ENCODE measurements at regions not wholly inside any gene's neighbourhood (a gene's known extent, or its start where the extent isn't known, plus 50 kb on each side); places are given as distances from the start of the nearest gene placed in this dataset.
"Not testable (repeated sequence)": the region's sequence is repeated elsewhere in the genome, so short reads cannot be mapped to it uniquely, and the experiment has no call there.

DNA sequence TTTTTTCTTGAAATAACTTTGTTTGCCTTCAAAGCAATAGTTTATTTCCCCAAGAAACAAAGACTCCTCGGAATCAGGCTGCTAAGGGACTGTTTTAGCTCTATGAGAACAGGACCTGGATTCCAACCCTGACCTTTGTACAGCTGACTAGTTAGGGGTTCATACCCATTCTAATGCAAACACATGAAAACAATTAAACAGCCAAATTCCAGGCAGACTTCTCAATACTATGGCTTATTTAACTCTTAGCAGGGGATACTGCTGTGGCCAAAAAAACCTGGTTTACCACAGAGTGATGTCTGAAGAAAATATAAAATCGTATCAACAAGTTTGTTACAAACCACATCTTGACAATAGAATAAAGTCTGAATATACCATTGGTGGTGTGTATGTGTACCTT lies 129.6 kb upstream of the INTU start:
- H3K9me3 Mint-ChIP-seq: no peaks in the 10 kb centered on the region
- H3K27me3 Mint-ChIP-seq (ENCODE audit: low read depth): peaks cover 14% of the 10 kb centered on the region
- no peaks in the 10 kb centered on the region for H3K4me1 Mint-ChIP-seq (ENCODE audit: low read depth)
- H3K27ac Mint-ChIP-seq: no peak overlapping the region
- DNase-seq (no peak), ATAC-seq (replicated peaks in 1 of 2) (no peak)
- no peak overlapping the region for H3K4me3 Mint-ChIP-seq
- no peaks in the 10 kb centered on the region for H3K36me3 Mint-ChIP-seq (ENCODE audit: insufficient read depth in 2 of 2)

DNA sequence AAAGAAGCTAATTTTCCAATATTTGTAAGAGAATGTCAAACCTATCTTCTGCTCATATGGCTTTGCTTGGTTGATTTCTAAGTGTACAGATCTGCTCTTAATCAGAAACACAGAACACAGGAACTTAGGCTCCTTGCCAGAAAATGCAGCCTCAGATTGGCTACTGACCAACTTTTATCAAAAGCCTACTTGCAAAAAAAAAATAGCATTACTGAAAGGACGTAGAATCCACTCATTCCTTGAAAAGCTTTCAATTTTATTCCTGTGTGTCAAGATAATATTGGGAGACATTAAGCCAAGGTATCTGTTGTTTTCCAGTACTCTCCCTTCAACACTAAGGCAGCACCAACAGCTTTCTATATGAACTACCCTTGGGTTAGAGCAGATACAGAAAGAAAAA lies 127.6 kb upstream of the INTU start:
- Mint-ChIP-seq H3K36me3 (ENCODE audit: insufficient read depth in 2 of 2) (no peaks in the 10 kb centered on the region), H3K9me3 (no peaks in the 10 kb centered on the region), H3K4me1 (ENCODE audit: low read depth) (no peaks in the 10 kb centered on the region), H3K27ac (no peak overlapping the region), H3K4me3 (no peak overlapping the region), H3K27me3 (ENCODE audit: low read depth) (peaks cover 14% of the 10 kb centered on the region)
- no peak for ATAC-seq (replicated peaks in 1 of 2)
- no peak for DNase-seq

DNA sequence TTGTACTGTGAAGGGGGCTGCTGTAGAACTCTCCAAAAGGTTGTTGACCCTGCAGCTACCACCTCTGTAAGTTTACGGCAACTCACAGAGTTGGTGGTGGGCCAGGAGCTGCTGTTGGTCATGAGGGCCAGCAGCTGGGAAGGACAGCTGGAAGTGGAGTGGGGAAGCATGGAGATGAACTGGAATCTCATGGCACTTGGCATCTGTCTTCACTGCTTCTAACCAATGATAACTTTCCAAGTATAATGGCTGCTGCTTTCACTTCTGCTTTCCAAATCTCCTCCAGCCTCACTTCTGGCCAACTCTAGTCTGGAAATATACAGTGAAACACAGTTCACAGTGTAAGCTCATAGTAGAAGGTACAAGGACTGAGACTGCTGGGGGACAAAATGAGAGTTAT lies 126.5 kb upstream of the INTU start:
- Mint-ChIP-seq H3K36me3 (ENCODE audit: insufficient read depth in 2 of 2) (no peaks in the 10 kb centered on the region), H3K27ac (no peak overlapping the region), H3K27me3 (ENCODE audit: low read depth) (peaks cover 7% of the 10 kb centered on the region), H3K9me3 (no peaks in the 10 kb centered on the region), H3K4me1 (ENCODE audit: low read depth) (no peaks in the 10 kb centered on the region), H3K4me3 (no peak overlapping the region)
- DNase-seq: no peak
- no peak for ATAC-seq (replicated peaks in 1 of 2)

DNA sequence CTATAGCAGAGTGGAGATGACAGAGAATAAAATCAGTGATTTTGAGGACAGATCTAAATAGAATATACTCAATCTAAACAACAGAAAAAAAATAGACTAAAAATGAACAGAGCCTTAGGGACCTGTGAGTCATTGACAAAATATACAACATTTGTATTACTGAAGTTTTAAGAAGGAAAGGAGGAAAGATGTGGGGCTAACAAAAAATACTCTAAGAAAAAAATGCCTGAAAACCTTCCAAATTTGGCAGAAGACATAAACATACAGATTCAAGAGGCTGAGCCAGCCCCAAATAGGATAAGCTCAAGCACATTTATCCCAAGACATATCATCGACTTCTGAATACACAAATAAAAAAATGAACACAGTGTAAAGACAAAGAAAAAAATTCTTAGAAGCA lies 123.6 kb upstream of the INTU start:
- Mint-ChIP-seq H3K36me3 (ENCODE audit: insufficient read depth in 2 of 2) (no peaks in the 10 kb centered on the region), H3K9me3 (no peaks in the 10 kb centered on the region), H3K4me3 (no peak overlapping the region), H3K27me3 (ENCODE audit: low read depth) (no peaks in the 10 kb centered on the region), H3K4me1 (ENCODE audit: low read depth) (no peaks in the 10 kb centered on the region), H3K27ac (no peak overlapping the region)
- ATAC-seq (replicated peaks in 1 of 2) (no peak), DNase-seq (no peak)

GRCh38 chr4:127512672-127513071 lies 120.1 kb upstream of the INTU start:
- not testable (repeated sequence) for H3K4me3 Mint-ChIP-seq; H3K36me3 Mint-ChIP-seq (ENCODE audit: insufficient read depth in 2 of 2); H3K27ac Mint-ChIP-seq; DNase-seq; H3K9me3 Mint-ChIP-seq; H3K4me1 Mint-ChIP-seq (ENCODE audit: low read depth); ATAC-seq (replicated peaks in 1 of 2); H3K27me3 Mint-ChIP-seq (ENCODE audit: low read depth)

GRCh38 chr4:127515259-127515658 lies 117.5 kb upstream of the INTU start:
- not testable (repeated sequence) for H3K36me3 Mint-ChIP-seq (ENCODE audit: insufficient read depth in 2 of 2); H3K27me3 Mint-ChIP-seq (ENCODE audit: low read depth); DNase-seq; H3K4me3 Mint-ChIP-seq; H3K27ac Mint-ChIP-seq; H3K9me3 Mint-ChIP-seq; H3K4me1 Mint-ChIP-seq (ENCODE audit: low read depth); ATAC-seq (replicated peaks in 1 of 2)

DNA sequence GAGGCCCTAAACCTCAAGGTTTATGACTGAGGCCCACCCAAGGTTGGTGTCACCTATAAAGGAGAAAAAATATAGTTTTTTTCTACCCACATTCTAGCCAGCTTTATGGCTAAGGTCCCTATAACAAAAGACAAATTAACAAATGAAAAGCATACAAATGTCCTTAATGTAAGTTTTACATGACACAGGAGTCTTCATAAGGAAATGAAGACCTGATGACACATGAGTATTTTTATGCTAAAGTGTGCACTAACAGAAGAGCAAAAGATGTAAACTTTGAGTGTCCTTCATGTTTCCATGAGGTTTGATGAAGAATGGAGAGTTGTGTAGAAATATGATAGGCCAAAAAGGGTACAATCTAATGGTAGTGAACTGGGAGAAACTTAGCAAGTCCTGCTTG lies 114.7 kb upstream of the INTU start:
- no peaks in the 10 kb centered on the region for H3K4me1 Mint-ChIP-seq (ENCODE audit: low read depth)
- peaks cover 0 to 2% of the 10 kb centered on the region in 2 donors for H3K9me3 Mint-ChIP-seq
- DNase-seq (no peak), ATAC-seq (replicated peaks in 1 of 2) (no peak)
- H3K27me3 Mint-ChIP-seq (ENCODE audit: low read depth): no peaks in the 10 kb centered on the region
- no peak overlapping the region for H3K27ac Mint-ChIP-seq
- H3K4me3 Mint-ChIP-seq: no peak overlapping the region
- no peaks in the 10 kb centered on the region for H3K36me3 Mint-ChIP-seq (ENCODE audit: insufficient read depth in 2 of 2)

- Mint-ChIP-seq H3K27me3 (ENCODE audit: low read depth) (no peaks in the 10 kb centered on the region), H3K36me3 (ENCODE audit: insufficient read depth in 2 of 2) (no peaks in the 10 kb centered on the region), H3K9me3 (peaks cover 0 to 2% of the 10 kb centered on the region in 2 donors), H3K27ac (no peak overlapping the region), H3K4me1 (ENCODE audit: low read depth) (no peaks in the 10 kb centered on the region), H3K4me3 (no peak overlapping the region)
- DNase-seq (no peak), ATAC-seq (replicated peaks in 1 of 2) (no peak)
Observed at GRCh38 chr4:127521463-127521862, 111.3 kb upstream of the INTU start.

DNA sequence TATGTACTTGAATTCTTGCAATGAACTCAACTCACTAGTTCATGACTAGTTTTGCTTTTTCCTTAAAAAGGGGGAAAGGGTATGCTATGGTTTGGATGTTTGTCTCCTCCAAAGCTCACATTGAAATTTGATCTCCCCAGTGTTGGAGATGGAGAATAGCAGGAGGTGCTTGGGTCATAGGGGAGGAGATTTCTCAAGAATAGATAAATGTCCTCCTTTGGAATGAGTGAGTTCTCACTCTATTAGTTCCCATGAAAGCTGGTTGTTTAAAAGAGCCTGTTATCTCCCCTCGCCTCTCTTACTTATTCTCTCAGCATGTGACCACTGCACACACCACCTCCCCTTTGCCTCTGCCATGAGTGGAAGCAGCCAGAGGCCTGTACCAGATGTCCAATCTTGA lies 109.4 kb upstream of the INTU start:
- no peak for ATAC-seq (replicated peaks in 1 of 2)
- Mint-ChIP-seq H3K36me3 (ENCODE audit: insufficient read depth in 2 of 2) (no peaks in the 10 kb centered on the region), H3K27ac (no peak overlapping the region), H3K4me3 (no peak overlapping the region), H3K4me1 (ENCODE audit: low read depth) (no peaks in the 10 kb centered on the region), H3K27me3 (ENCODE audit: low read depth) (no peaks in the 10 kb centered on the region), H3K9me3 (peaks cover 0 to 2% of the 10 kb centered on the region in 2 donors)
- DNase-seq: no peak

GRCh38 chr4:127525608-127526007 lies 107.1 kb upstream of the INTU start:
- Mint-ChIP-seq H3K4me3 (no peak overlapping the region), H3K9me3 (peaks cover 0 to 2% of the 10 kb centered on the region in 2 donors), H3K27ac (no peak overlapping the region), H3K4me1 (ENCODE audit: low read depth) (no peaks in the 10 kb centered on the region), H3K27me3 (ENCODE audit: low read depth) (no peaks in the 10 kb centered on the region), H3K36me3 (ENCODE audit: insufficient read depth in 2 of 2) (no peaks in the 10 kb centered on the region)
- DNase-seq (no peak), ATAC-seq (replicated peaks in 1 of 2) (no peak)

DNA sequence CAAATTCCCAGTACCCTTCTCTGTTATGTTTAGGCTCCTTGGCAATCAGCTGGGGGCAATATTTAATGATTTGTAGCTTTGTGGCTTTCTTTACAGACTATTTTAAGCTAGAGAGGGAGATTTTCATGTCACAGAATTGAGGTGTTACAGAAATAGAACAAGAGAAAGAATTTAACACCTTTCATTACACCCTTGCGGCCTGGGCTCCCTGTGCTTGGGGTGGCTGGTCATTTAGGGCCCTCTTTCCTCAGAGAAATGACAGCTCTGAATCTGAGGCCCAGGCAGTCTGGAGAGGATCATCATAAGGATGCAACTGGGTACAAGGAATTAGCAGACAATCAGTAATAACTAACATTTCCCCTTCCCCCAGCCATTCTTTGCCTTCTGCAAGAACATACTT lies 104.5 kb upstream of the INTU start:
- ATAC-seq (replicated peaks in 1 of 2) (no peak), DNase-seq (no peak)
- H3K4me3 Mint-ChIP-seq: no peak overlapping the region
- H3K27me3 Mint-ChIP-seq (ENCODE audit: low read depth): no peaks in the 10 kb centered on the region
- H3K36me3 Mint-ChIP-seq (ENCODE audit: insufficient read depth in 2 of 2): no peaks in the 10 kb centered on the region
- H3K27ac Mint-ChIP-seq: no peak overlapping the region
- H3K9me3 Mint-ChIP-seq: no peaks in the 10 kb centered on the region
- H3K4me1 Mint-ChIP-seq (ENCODE audit: low read depth): no peaks in the 10 kb centered on the region

DNA sequence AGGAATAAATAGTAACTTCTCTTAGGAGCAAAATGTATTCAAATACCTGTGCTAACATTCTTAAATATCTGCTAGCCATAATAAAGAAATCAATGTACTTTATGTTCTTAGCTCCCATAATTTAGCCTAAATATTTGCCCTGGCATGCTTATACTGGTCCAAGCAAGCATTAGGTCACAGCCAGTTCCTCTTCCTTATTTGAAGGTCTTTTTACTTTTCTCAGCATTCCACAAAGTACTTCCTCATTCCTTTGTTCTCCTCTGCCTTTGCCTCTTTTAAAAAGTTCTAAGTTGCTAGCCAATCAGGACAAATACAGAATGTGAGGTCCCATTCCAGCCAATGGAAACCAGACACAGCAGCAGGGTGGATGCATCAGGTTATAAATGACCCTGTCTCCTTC lies 102.9 kb upstream of the INTU start:
- not testable (repeated sequence) for ATAC-seq (replicated peaks in 1 of 2); H3K27me3 Mint-ChIP-seq (ENCODE audit: low read depth); H3K4me3 Mint-ChIP-seq; H3K27ac Mint-ChIP-seq; H3K9me3 Mint-ChIP-seq; H3K36me3 Mint-ChIP-seq (ENCODE audit: insufficient read depth in 2 of 2); DNase-seq; H3K4me1 Mint-ChIP-seq (ENCODE audit: low read depth)

DNA sequence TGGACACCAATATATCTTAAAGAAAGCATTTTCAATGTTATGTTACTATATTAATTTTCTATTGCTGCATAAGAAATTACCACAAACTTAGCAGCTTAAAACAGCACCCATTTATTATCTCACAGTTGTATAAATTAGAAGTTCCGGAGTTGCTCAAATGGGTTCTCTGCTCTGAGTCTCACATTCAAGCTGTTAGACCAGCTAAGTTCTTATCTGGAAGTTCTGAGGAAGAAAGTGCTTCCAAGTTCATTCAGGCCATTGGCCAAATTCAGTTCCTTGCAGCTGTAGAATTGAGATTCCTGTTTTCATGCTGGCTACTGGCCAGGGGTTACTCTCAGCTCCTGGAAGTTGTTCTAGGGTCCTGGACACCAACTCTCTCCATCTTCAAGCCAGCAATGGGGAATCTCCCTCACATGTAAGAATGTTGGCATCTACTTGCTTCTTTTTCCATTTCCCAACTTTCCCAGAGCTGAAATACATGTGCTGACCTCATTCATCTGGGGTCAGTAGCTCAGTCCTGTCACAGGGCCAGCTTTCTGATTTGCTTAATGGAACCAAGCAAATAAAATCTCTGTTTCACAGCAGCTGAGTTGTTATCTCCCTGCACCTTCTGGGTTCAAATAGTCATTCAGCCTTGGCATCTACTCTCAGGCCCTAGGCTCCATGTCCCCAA lies 99.6 kb upstream of the INTU start:
- DNase-seq: no peak
- no peak overlapping the region for H3K4me3 Mint-ChIP-seq

GRCh38 chr4:127534041-127534825 lies 98.5 kb upstream of the INTU start:
- H3K4me1 Mint-ChIP-seq (ENCODE audit: low read depth): no peaks in the 10 kb centered on the region
- no peaks in the 10 kb centered on the region for H3K9me3 Mint-ChIP-seq
- no peaks in the 10 kb centered on the region for H3K27me3 Mint-ChIP-seq (ENCODE audit: low read depth)
- H3K4me3 Mint-ChIP-seq: no peak overlapping the region
- no peaks in the 10 kb centered on the region for H3K36me3 Mint-ChIP-seq (ENCODE audit: insufficient read depth in 2 of 2)
- DNase-seq: no peak
- no peak overlapping the region for H3K27ac Mint-ChIP-seq
- no peak for ATAC-seq (replicated peaks in 1 of 2)

More for the DNA sequence above, 99.6 kb upstream of the INTU start:
- Mint-ChIP-seq H3K4me1 (ENCODE audit: low read depth) (no peaks in the 10 kb centered on the region), H3K27me3 (ENCODE audit: low read depth) (no peaks in the 10 kb centered on the region), H3K27ac (no peak overlapping the region), H3K9me3 (no peaks in the 10 kb centered on the region), H3K36me3 (ENCODE audit: insufficient read depth in 2 of 2) (no peaks in the 10 kb centered on the region)
- ATAC-seq (replicated peaks in 1 of 2): no peak

Measured in activated T-cell treated with anti-CD3 and anti-CD28 coated beads, Interleukin-2, amount 50 U/mL, for 72 hours (primary cell).